Gastrocnemius medialis (tissue), 4 donors: ENCODE measurements at regions not wholly inside any gene's neighbourhood (a gene's known extent, or its start where the extent isn't known, plus 50 kb on each side); places are given as distances from the start of the nearest gene placed in this dataset.
"Not testable (repeated sequence)": the region's sequence is repeated elsewhere in the genome, so short reads cannot be mapped to it uniquely, and the experiment has no call there.

Experiments used
- ATAC-seq, 2 donors: fragments of 150-250 bp; one replicate each; pipeline ENCODE4 v1.9.1; 2016
- DNase-seq, 2 donors: peaks; one replicate each; pipeline ENCODE4 v3.0.0-alpha.2; 2019
- H3K27ac ChIP-seq, 4 donors: fragments of 200-600 bp; sonication (generic); 1 replicate in 1 of 4; 2 replicates in 3 of 4; pipeline ENCODE4 v1.5.1; 2016 to 2018; ENCODE audit warnings: mild to moderate bottlenecking in 2 of 4, moderate library complexity in 1 of 4
- H3K27me3 ChIP-seq, 3 donors: fragments of 200-600 bp; sonication (generic) in 2 of 3; 1 replicate in 1 of 3; 2 replicates in 2 of 3; pipeline versions ENCODE4 v1.5.1 to v1.6.0; 2016 to 2019; ENCODE audit warnings: mild to moderate bottlenecking in 1 of 3, moderate library complexity in 1 of 3
- H3K36me3 ChIP-seq, 2 donors: fragments of 200-600 bp; sonication (generic) in 1 of 2; one replicate each; pipeline ENCODE4 v1.5.1; 2017 to 2018
- H3K4me1 ChIP-seq, 2 donors: fragments of 200-600 bp; sonication (generic) in 1 of 2; one replicate each; pipeline ENCODE4 v1.5.1; 2016 to 2017; ENCODE audit warnings: mild to moderate bottlenecking in 2 of 2
- H3K4me3 ChIP-seq, 4 donors: fragments of 200-600 bp; sonication (generic) in 3 of 4; 1 replicate in 1 of 4; 2 replicates in 3 of 4; pipeline ENCODE4 v1.5.1; 2016 to 2019; ENCODE audit warnings: mild to moderate bottlenecking in 2 of 4
- H3K9me3 ChIP-seq, 3 donors: fragments of 200-600 bp; sonication (generic) in 2 of 3; 1 replicate in 1 of 3; 2 replicates in 2 of 3; pipeline ENCODE4 v1.5.1; 2016 to 2019
- CTCF ChIP-seq, 5 experiments: fragments of 450-650 bp in 3 of 5; fragments of 200-600 bp in 2 of 5; sonication (generic) in 2 of 5; IDR thresholded peaks in 4 of 5; conservative IDR thresholded peaks in 1 of 5; 1 replicate in 4 of 5; 2 replicates in 1 of 5; pipeline ENCODE4 v1.5.1; 2016 to 2019; ENCODE audit warnings: antibody characterized with exemption in 5 of 5, mild to moderate bottlenecking in 3 of 5, moderate library complexity in 3 of 5
- POLR2A ChIP-seq, 2 donors: fragments of 450-650 bp; IDR thresholded peaks; one replicate each; pipeline ENCODE4 v1.6.1; 2017; ENCODE audit warnings: antibody characterized with exemption in 2 of 2, mild to moderate bottlenecking in 2 of 2, moderate library complexity in 2 of 2
- in situ Hi-C, 4 donors: fragments of 200-750 bp; cut with MboI; loops; one replicate each; pipeline versions ENCODE4 v1.15.0 to v1.8.0; 2017; ENCODE audit warnings: low sequenced_read_pairs in 4 of 4
- intact Hi-C: fragments of 100-400 bp; cut with DNase I; formaldehyde crosslinking; loops from one replicate; pipeline ENCODE4 v1.15.1; 2023; ENCODE audit warnings: low total_unique reads

- no peak for TF ChIP-seq CTCF (IDR thresholded peaks at IDR 0.05 in 4 of 5, conservative IDR thresholded peaks at IDR 0.05 in 1 of 5)
- no peak for TF ChIP-seq POLR2A (IDR thresholded peaks at IDR 0.05)
These were observed 121.0 kb upstream of the RASGEF1B start for GRCh38 chr4:81592701-81593100.

GRCh38 chr4:81590596-81590995, 118.9 kb upstream of the RASGEF1B start:
- Histone ChIP-seq H3K36me3 (no peaks in the 10 kb centered on the region), H3K4me1 (peaks cover 0 to 5% of the 10 kb centered on the region in 2 donors), H3K4me3 (no peak overlapping the region), H3K27ac (no peak overlapping the region), H3K9me3 (no peaks in the 10 kb centered on the region), H3K27me3 (no peaks in the 10 kb centered on the region)
- TF ChIP-seq POLR2A (IDR thresholded peaks at IDR 0.05) (no peak), CTCF (IDR thresholded peaks at IDR 0.05 in 4 of 5, conservative IDR thresholded peaks at IDR 0.05 in 1 of 5) (no peak)
- no peak for DNase-seq
- intact Hi-C loops (no loop called here), in situ Hi-C loops (no loop called here)
- no peak for ATAC-seq

More at GRCh38 chr4:81592701-81593100, 121.0 kb upstream of the RASGEF1B start:
- Histone ChIP-seq H3K9me3 (no peaks in the 10 kb centered on the region), H3K27ac (no peak overlapping the region), H3K4me1 (peaks cover 0 to 5% of the 10 kb centered on the region in 2 donors), H3K36me3 (no peaks in the 10 kb centered on the region), H3K27me3 (no peaks in the 10 kb centered on the region), H3K4me3 (no peak overlapping the region)
- ATAC-seq (no peak), DNase-seq (no peak)
- intact Hi-C loops (no loop called here), in situ Hi-C loops (no loop called here)

- ATAC-seq, result no peak
- in situ Hi-C loops (no loop called here), intact Hi-C loops (no loop called here)
- Histone ChIP-seq H3K27me3 (no peaks in the 10 kb centered on the region), H3K4me1 (no peaks in the 10 kb centered on the region), H3K4me3 (no peak overlapping the region), H3K36me3 (no peaks in the 10 kb centered on the region), H3K27ac (no peak overlapping the region), H3K9me3 (no peaks in the 10 kb centered on the region)
- DNase-seq, result no peak
- TF ChIP-seq POLR2A (IDR thresholded peaks at IDR 0.05) (no peak), CTCF (IDR thresholded peaks at IDR 0.05 in 4 of 5, conservative IDR thresholded peaks at IDR 0.05 in 1 of 5) (no peak)
These were observed 117.6 kb upstream of the RASGEF1B start for GRCh38 chr4:81589262-81589661.

- intact Hi-C loops (no loop called here), in situ Hi-C loops (no loop called here)
- TF ChIP-seq CTCF (IDR thresholded peaks at IDR 0.05 in 4 of 5, conservative IDR thresholded peaks at IDR 0.05 in 1 of 5), result no peak
- no peak for TF ChIP-seq POLR2A (IDR thresholded peaks at IDR 0.05)
These were observed 115.0 kb upstream of the RASGEF1B start for GRCh38 chr4:81586706-81587105.

GRCh38 chr4:81580994-81581374, 109.3 kb upstream of the RASGEF1B start:
- H3K4me1 ChIP-seq, H3K36me3 ChIP-seq, intact Hi-C loops, H3K9me3 ChIP-seq, H3K4me3 ChIP-seq, ATAC-seq, H3K27me3 ChIP-seq, DNase-seq, H3K27ac ChIP-seq, in situ Hi-C loops: not testable (repeated sequence)

More at GRCh38 chr4:81586706-81587105, 115.0 kb upstream of the RASGEF1B start:
- DNase-seq, result no peak
- no peaks in the 10 kb centered on the region for H3K36me3 ChIP-seq
- no peak for ATAC-seq
- H3K4me3 ChIP-seq, result no peak overlapping the region
- no peak overlapping the region for H3K27ac ChIP-seq
- H3K9me3 ChIP-seq, result no peaks in the 10 kb centered on the region
- no peaks in the 10 kb centered on the region for H3K27me3 ChIP-seq
- no peaks in the 10 kb centered on the region for H3K4me1 ChIP-seq
